Natural killer cell (primary cell): ENCODE measurements at regions not wholly inside any gene's neighbourhood (a gene's known extent, or its start where the extent isn't known, plus 50 kb on each side); places are given as distances from the start of the nearest gene placed in this dataset.

Experiments used
- ATAC-seq, 3 donors: fragments of 150-1000 bp in 2 of 3; fragments of 200-7000 bp in 1 of 3; cut with Tn5 transposase; 1 replicate in 1 of 3; 2 replicates in 2 of 3; pipeline ENCODE4 v1.10.0; 2021; ENCODE audit warnings: mild to moderate bottlenecking in 2 of 3, moderate library complexity in 2 of 3
- DNase-seq, 2 donors: peaks; one replicate each; pipeline versions ENCODE4 v3.0.0 to v3.0.0-alpha.2; 2013 to 2021; ENCODE audit warnings: mixed read lengths in 1 of 2
- H3K27ac ChIP-seq: one replicate; pipeline ENCODE4 v1.5.1; 2013; ENCODE audit warnings: mild to moderate bottlenecking, low read length
- H3K27me3 ChIP-seq: one replicate; pipeline ENCODE4 v1.6.1; 2013; ENCODE audit warnings: low read length; ENCODE audit not compliant: control insufficient read depth, insufficient read depth
- H3K36me3 ChIP-seq: one replicate; pipeline ENCODE4 v1.6.1; 2013; ENCODE audit warnings: low read length; ENCODE audit not compliant: control insufficient read depth, insufficient read depth
- H3K4me1 ChIP-seq: one replicate; pipeline ENCODE4 v1.6.1; 2013; ENCODE audit warnings: low read length; ENCODE audit not compliant: control insufficient read depth, insufficient read depth
- H3K4me3 ChIP-seq: one replicate; pipeline ENCODE4 v1.5.1; 2013; ENCODE audit warnings: low read length
- H3K9me3 ChIP-seq: one replicate; pipeline ENCODE4 v1.6.1; 2013; ENCODE audit warnings: low read length; ENCODE audit not compliant: control insufficient read depth, insufficient read depth
- H3K27ac Mint-ChIP-seq, 2 donors: one replicate each; pipeline ENCODE4 v1.8.0; 2022; ENCODE audit warnings: mild to moderate bottlenecking in 2 of 2, mixed read lengths in 2 of 2, moderate library complexity in 1 of 2
- H3K27me3 Mint-ChIP-seq, 2 donors: one replicate each; pipeline ENCODE4 v1.8.0; 2022; ENCODE audit warnings: low read depth in 2 of 2, mixed read lengths in 2 of 2
- H3K36me3 Mint-ChIP-seq: one replicate; pipeline ENCODE4 v1.8.0; 2022; ENCODE audit warnings: mixed read lengths
- H3K4me1 Mint-ChIP-seq, 2 donors: one replicate each; pipeline ENCODE4 v1.8.0; 2022; ENCODE audit warnings: mixed read lengths in 2 of 2
- H3K4me3 Mint-ChIP-seq: one replicate; pipeline ENCODE4 v1.8.0; 2022; ENCODE audit warnings: mild to moderate bottlenecking, moderate library complexity, mixed read lengths
- H3K9me3 Mint-ChIP-seq, 2 donors: one replicate each; pipeline ENCODE4 v1.8.0; 2022; ENCODE audit warnings: mixed read lengths in 2 of 2
- CTCF ChIP-seq: fragments of 200-600 bp; IDR thresholded peaks from one replicate; pipeline ENCODE4 v1.8.0; 2022; ENCODE audit warnings: antibody characterized with exemption
- WGBS: methylation state at CpG from one replicate; pipeline ENCODE4 v1.1.7; 2013; ENCODE audit warnings: missing lambda C conversion rate; ENCODE audit not compliant: insufficient coverage; 5-methylcytosine and 5-hydroxymethylcytosine counted together
- intact Hi-C: fragments of 100-400 bp; cut with micrococcal nuclease; formaldehyde crosslinking; loops from one replicate; pipeline ENCODE4 v1.14.2; 2022

GRCh38 chr1:204773246-204773645, 87.7 kb upstream of the LRRN2 start:
- 94% methylated on average over 1 of the region's 1 CpG for WGBS
- H3K27ac Mint-ChIP-seq, result no peak overlapping the region

GRCh38 chr1:204775546-204775945, 90.0 kb upstream of the LRRN2 start:
- Mint-ChIP-seq H3K27me3 (peaks cover 3 to 18% of the 10 kb centered on the region in 2 donors), H3K9me3 (no peaks in the 10 kb centered on the region), H3K4me3 (no peak overlapping the region), H3K36me3 (no peaks in the 10 kb centered on the region), H3K4me1 (no peaks in the 10 kb centered on the region), H3K27ac (no peak overlapping the region)
- Histone ChIP-seq H3K9me3 (no peaks in the 10 kb centered on the region), H3K27ac (no peak overlapping the region), H3K4me1 (no peaks in the 10 kb centered on the region), H3K4me3 (no peak overlapping the region), H3K36me3 (no peaks in the 10 kb centered on the region), H3K27me3 (no peaks in the 10 kb centered on the region)
- ATAC-seq (no peak), DNase-seq (no peak)
- 68% methylated on average over 4 of the region's 4 CpGs for WGBS
- intact Hi-C loops, result no loop called here
- no peak for TF ChIP-seq CTCF

More at GRCh38 chr1:204773246-204773645, 87.7 kb upstream of the LRRN2 start:
- intact Hi-C loops, result no loop called here
- no peaks in the 10 kb centered on the region for H3K4me1 Mint-ChIP-seq
- Histone ChIP-seq H3K36me3 (no peaks in the 10 kb centered on the region), H3K27me3 (no peaks in the 10 kb centered on the region), H3K4me3 (no peak overlapping the region), H3K4me1 (no peaks in the 10 kb centered on the region), H3K9me3 (no peaks in the 10 kb centered on the region), H3K27ac (no peak overlapping the region)
- ATAC-seq, result no peak
- DNase-seq, result no peak
- no peak for TF ChIP-seq CTCF
- no peaks in the 10 kb centered on the region for H3K36me3 Mint-ChIP-seq
- no peak overlapping the region for H3K4me3 Mint-ChIP-seq
- H3K9me3 Mint-ChIP-seq, result no peaks in the 10 kb centered on the region
- H3K27me3 Mint-ChIP-seq, result peaks cover 15 to 36% of the 10 kb centered on the region in 2 donors

DNA sequence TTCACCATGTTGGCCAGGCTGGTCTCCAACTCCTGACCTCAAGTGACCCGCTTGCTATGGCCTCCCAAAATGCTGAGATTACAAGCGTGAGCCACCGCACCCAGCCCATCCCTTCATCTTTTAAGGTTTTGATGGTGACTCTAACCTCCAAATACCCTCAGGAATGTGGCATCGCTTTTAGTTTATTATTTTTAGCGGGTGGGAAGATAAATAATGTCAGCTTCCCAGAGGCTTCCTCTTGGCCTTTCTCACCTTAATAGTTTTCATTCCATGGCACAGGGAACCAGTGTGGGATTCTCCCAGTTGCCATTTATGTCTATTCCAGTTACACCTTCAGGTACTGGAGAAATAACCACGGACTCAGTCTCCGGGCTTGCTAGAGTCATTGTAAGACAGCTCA, 92.1 kb upstream of the LRRN2 start:
- H3K36me3 Mint-ChIP-seq, result no peaks in the 10 kb centered on the region
- ATAC-seq, result no peak
- no peak for TF ChIP-seq CTCF
- Histone ChIP-seq H3K9me3 (no peaks in the 10 kb centered on the region), H3K4me1 (no peaks in the 10 kb centered on the region), H3K36me3 (no peaks in the 10 kb centered on the region), H3K27me3 (no peaks in the 10 kb centered on the region), H3K4me3 (no peak overlapping the region), H3K27ac (no peak overlapping the region)
- no peaks in the 10 kb centered on the region for H3K4me1 Mint-ChIP-seq
- WGBS, result 96% methylated on average over 7 of the region's 7 CpGs
- DNase-seq, result no peak
- peaks cover 11 to 22% of the 10 kb centered on the region in 2 donors for H3K27me3 Mint-ChIP-seq
- H3K27ac Mint-ChIP-seq, result no peak overlapping the region
- H3K4me3 Mint-ChIP-seq, result no peak overlapping the region
- H3K9me3 Mint-ChIP-seq, result no peaks in the 10 kb centered on the region
- intact Hi-C loops, result no loop called here

DNA sequence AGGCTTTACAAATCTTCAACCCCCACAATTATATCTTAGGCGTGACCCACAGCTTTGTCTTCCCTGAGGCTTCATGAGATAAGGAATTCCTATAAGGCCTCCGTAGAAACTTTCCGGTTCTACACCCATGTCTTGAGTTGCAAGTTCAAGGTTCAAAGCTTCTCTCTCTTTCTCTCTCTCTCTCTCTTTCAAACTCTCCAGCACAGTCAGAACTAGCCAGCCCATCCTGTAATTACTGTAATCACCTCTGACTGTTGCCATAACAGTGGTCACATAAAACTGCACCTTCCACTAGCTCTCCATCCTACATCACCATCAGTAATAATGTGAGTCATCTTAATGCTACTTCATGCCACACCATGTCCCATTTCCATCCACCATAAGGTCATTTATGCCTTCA, 90.0 kb upstream of the NFASC start:
- TF ChIP-seq CTCF, result no peak
- 87% methylated on average over 3 of the region's 3 CpGs for WGBS
- no peak overlapping the region for H3K27ac Mint-ChIP-seq
- peaks cover 10 to 27% of the 10 kb centered on the region in 2 donors for H3K27me3 Mint-ChIP-seq
- Histone ChIP-seq H3K9me3 (no peaks in the 10 kb centered on the region), H3K27me3 (no peaks in the 10 kb centered on the region), H3K27ac (no peak overlapping the region), H3K36me3 (no peaks in the 10 kb centered on the region), H3K4me1 (no peaks in the 10 kb centered on the region), H3K4me3 (no peak overlapping the region)
- intact Hi-C loops, result no loop called here
- no peaks in the 10 kb centered on the region for H3K36me3 Mint-ChIP-seq
- H3K4me1 Mint-ChIP-seq, result no peaks in the 10 kb centered on the region
- DNase-seq, result no peak
- no peak overlapping the region for H3K4me3 Mint-ChIP-seq
- H3K9me3 Mint-ChIP-seq, result no peaks in the 10 kb centered on the region
- no peak for ATAC-seq
